HG02885 (cell line): ENCODE measurements at regions not wholly inside any gene's neighbourhood (a gene's known extent, or its start where the extent isn't known, plus 50 kb on each side); places are given as distances from the start of the nearest gene placed in this dataset.

ENCODE experiments used
- ATAC-seq: cut with Tn5 transposase; IDR thresholded peaks from one replicate; pipeline ENCODE4 v1.9.1; 2021; ENCODE audit warnings: mild to moderate bottlenecking; ENCODE audit not compliant: unreplicated experiment, poor library complexity

- ATAC-seq = no peak
Observed at GRCh38 chr12:105825141-105825540, 313.6 kb downstream of the NUAK1 start.

GRCh38 chr12:105831372-105831771, 307.4 kb downstream of the NUAK1 start:
- ATAC-seq = no peak

- no peak for ATAC-seq
Observed at GRCh38 chr12:105832021-105832420, 306.7 kb downstream of the NUAK1 start.

- ATAC-seq = no peak
Observed at GRCh38 chr12:105832806-105833205, 305.9 kb downstream of the NUAK1 start.

- ATAC-seq = no peak
Observed at GRCh38 chr12:105834496-105834895, 304.3 kb downstream of the NUAK1 start.

GRCh38 chr12:105835580-105836241, 303.0 kb downstream of the NUAK1 start:
- no peak for ATAC-seq

GRCh38 chr12:105836242-105836622, 302.5 kb downstream of the NUAK1 start:
- no peak for ATAC-seq

GRCh38 chr12:105839629-105840127, 299.1 kb downstream of the NUAK1 start:
- no peak for ATAC-seq

- no peak for ATAC-seq
Observed at GRCh38 chr12:105840384-105840783, 298.4 kb downstream of the NUAK1 start.

DNA sequence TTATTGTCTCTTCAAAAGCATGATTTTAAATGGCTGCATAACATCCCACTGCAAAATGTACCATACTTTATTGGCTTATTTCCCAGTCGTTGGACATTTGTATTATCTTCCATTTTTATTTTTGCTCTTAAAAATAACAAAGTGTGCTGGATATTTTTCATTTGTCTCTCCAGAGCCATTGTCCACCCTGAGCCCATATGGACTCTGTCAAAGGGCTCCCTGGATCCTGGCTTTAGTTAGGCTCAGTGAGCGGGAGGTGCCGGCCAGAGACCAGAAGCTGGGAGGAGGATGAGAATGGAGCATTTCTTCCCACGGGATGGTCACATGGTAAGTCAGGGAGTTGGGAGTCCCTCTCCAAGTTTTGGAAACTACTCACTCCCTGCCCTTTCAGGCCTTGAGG, 296.9 kb downstream of the NUAK1 start:
- ATAC-seq = no peak

GRCh38 chr12:105843561-105843960, 295.2 kb downstream of the NUAK1 start:
- no peak for ATAC-seq

DNA sequence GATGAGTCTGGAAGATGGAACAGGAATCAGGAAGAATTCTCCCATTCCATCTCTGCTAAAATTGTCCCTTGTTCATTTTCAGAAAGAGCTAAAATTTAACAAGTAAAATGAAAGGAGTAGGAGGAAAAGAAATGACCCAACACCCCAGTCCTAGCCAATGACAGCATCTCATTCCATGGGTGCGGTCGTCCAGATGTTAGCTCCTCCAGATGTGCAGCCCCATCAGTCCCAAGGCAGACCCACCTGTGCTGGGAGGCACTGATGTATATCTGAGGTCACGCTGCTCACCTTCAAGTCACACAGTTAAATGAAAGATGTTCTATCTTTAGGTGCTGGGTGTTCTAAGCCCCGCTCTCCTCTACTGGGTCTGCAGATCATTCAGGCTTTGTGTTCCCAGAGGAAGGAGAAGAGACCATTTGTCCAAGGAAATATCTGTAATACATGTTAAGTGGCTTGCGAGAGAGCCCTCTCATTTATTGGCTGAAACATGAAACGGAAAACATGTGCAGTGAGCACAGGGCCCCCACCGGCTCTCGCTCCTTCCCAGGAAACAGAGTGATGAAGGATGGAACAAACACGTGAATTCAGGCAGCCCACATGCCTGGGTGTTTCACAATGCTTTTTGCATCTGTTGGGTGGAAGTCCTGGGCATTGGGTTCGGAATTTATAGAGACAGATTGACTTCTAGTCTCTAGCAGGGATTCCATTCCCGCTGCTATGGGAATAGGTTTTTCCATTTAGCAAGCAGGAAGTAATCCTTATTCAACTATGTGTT, 294.6 kb downstream of the NUAK1 start:
- ATAC-seq = no peak

DNA sequence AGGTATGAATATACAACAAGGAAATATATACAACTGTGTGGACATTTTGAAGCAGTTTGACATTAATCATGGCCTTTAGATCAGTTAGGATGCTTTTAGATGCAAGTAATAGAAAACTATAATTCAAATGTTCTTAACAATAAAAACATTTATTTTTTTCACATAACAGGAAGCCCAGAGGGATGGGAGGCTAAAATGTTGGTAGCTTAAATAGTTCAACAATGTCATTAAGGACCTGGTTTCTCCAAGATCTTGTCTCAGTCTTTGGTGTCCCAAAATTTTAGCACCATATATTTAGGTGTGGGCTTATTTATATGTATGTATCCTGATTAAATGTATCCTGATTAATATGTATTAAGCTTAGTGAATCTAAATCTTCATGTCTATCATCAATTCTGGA, 292.4 kb downstream of the NUAK1 start:
- no peak for ATAC-seq

GRCh38 chr12:105847068-105847467, 291.7 kb downstream of the NUAK1 start:
- ATAC-seq = no peak

DNA sequence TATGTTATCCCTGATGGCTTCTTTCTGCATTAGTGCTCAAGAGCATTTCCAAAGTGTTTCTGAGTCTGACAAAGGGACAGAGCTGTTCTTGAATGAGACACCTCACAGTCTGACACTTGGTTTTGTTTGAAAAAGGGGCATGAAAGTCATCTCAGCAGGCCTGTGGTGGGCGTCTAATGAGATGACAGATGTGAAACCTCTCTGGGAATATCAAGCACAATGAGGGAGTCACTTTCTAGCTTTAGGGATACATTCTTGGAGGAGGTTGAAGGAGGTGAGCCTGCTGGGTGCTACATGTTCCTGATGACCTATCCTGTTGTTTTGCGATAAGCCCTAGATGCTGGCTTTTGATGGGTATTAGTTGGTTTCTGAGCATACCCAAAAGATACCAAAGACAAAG, 290.5 kb downstream of the NUAK1 start:
- ATAC-seq = no peak

DNA sequence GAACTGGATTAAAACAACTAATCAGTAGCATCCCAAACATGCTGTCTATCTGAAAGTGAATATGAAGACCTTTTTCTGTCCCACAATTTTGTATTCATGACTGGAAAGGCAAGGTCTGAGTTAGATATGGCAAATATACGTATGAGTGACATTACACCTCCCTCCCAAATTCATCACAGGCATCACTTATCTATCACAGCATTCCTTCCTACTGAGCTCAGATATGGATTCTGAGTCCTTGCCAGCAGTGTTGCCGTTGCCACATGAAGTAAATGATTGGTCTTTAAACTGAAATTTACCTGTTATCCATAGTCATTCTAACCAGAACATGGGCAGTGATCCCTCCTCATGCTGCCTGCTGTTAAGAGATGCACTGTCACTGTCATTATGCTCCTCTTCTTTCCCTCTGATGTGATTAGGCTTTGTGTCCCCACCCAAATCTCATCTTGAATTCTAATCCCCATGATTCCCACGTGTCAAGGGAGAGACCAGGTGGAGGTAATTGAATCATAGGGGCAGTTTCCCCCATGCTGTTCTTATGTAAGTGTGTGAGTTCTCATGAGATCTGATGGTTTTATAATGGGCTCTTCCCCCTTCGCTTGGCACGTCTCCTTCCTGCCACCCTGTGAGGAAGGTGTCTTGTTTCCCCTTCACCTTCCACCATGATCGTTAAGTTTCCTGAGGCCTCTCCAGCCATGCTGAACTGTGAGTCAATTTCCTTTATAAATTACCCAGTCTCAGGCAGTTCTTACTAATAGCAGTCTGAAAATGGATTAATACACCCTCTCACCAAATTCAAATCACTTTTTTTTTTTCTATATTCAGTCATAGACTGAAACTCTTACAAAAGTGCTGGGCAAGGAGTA, 288.4 kb downstream of the NUAK1 start:
- no peak for ATAC-seq

DNA sequence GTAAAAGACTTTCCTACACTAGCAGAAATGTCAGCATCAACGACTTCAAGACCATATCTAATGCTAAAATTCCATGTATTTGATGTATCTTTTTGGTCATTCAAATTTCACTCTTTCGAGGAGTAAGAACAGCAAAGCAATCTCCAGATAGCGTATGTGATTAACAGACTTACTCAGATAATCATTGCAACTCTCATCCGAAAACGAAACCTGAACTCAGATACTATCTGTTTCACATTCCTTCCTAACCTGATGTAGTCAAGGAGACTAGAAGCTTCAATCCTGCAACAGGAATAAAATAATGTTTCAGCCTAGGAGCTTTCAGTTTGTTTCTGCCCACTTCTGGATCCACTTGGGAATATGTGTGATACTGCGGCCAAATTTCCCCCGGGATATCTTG, 286.3 kb downstream of the NUAK1 start:
- no peak for ATAC-seq

DNA sequence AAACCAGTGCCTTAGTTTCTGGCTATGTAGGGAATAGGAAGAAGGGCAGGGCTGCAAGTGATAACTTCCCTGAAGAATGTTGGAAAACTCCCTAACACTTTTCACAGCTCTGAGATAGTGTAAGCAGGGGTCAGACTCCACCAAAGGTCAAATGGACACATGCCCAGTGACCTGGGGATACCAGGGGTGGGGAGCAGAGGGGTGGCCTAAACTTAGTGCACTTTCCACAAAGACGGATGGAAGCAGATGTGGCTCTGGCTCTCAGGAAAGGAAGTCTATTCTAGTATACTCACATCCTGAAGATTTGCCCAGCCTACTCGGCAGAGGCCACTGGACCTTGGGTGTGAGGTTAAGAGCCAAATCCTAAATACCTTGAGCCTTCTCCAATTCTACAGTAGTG, 285.8 kb downstream of the NUAK1 start:
- no peak for ATAC-seq

- no peak for ATAC-seq
Observed at GRCh38 chr12:105854071-105854470, 284.7 kb downstream of the NUAK1 start.

GRCh38 chr12:105855361-105856047, 283.2 kb downstream of the NUAK1 start:
- ATAC-seq = no peak
